Urinary bladder (tissue), 3 donors: ENCODE measurements at regions not wholly inside any gene's neighbourhood (a gene's known extent, or its start where the extent isn't known, plus 50 kb on each side); places are given as distances from the start of the nearest gene placed in this dataset.
"Not testable (repeated sequence)": the region's sequence is repeated elsewhere in the genome, so short reads cannot be mapped to it uniquely, and the experiment has no call there.

Experiments used
- DNase-seq: peaks from one replicate; pipeline ENCODE4 v3.0.0-alpha.2; 2015; ENCODE audit errors: extremely low spot score
- H3K27ac ChIP-seq: one replicate; pipeline ENCODE4 v1.5.1; 2013; ENCODE audit warnings: low read depth, mild to moderate bottlenecking, moderate library complexity
- H3K36me3 ChIP-seq: one replicate; pipeline ENCODE4 v1.6.1; 2013; ENCODE audit warnings: mild to moderate bottlenecking, moderate library complexity; ENCODE audit not compliant: insufficient read depth
- H3K4me1 ChIP-seq: one replicate; pipeline ENCODE4 v1.6.1; 2013; ENCODE audit warnings: mild to moderate bottlenecking, moderate library complexity; ENCODE audit not compliant: insufficient read depth
- H3K4me3 ChIP-seq: one replicate; pipeline ENCODE4 v1.5.1; 2013; ENCODE audit warnings: low read depth, low read length
- WGBS: extraction: QIAGEN DNeasy Blood & Tissue Kit; methylation state at CpG from one replicate; pipeline ENCODE4 v1.1.7; 2013; 5-methylcytosine and 5-hydroxymethylcytosine counted together
- donor health status: healthy with polysubstance abuse.
- donor health status: healthy.

GRCh38 chr4:102397056-102397455, 51.8 kb upstream of the SLC39A8 start:
- not testable (repeated sequence) for H3K27ac ChIP-seq, DNase-seq, H3K4me3 ChIP-seq, H3K36me3 ChIP-seq, H3K4me1 ChIP-seq
- WGBS, result 91% methylated on average over 5 of the region's 5 CpGs

GRCh38 chr4:102399021-102399420, 53.7 kb upstream of the SLC39A8 start:
- 31% methylated on average over 1 of the region's 1 CpG for WGBS
- no peaks in the 10 kb centered on the region for H3K36me3 ChIP-seq
- no peaks in the 10 kb centered on the region for H3K4me1 ChIP-seq
- no peak for DNase-seq
- H3K4me3 ChIP-seq, result no peak overlapping the region
- H3K27ac ChIP-seq, result no peak overlapping the region

- no peaks in the 10 kb centered on the region for H3K4me1 ChIP-seq
- WGBS, result 83% methylated on average over 4 of the region's 4 CpGs
- H3K36me3 ChIP-seq, result no peaks in the 10 kb centered on the region
- no peak overlapping the region for H3K27ac ChIP-seq
- H3K4me3 ChIP-seq, result no peak overlapping the region
- no peak for DNase-seq
These were observed 55.6 kb upstream of the SLC39A8 start for GRCh38 chr4:102400898-102401297.

- Histone ChIP-seq H3K4me3 (no peak overlapping the region), H3K4me1 (no peaks in the 10 kb centered on the region), H3K36me3 (no peaks in the 10 kb centered on the region), H3K27ac (no peak overlapping the region)
- 90% methylated on average over 2 of the region's 2 CpGs for WGBS
- DNase-seq, result no peak
These were observed 56.9 kb upstream of the SLC39A8 start for GRCh38 chr4:102402223-102402622.

GRCh38 chr4:102403116-102403515, 57.8 kb upstream of the SLC39A8 start:
- Histone ChIP-seq H3K27ac (no peak overlapping the region), H3K4me1 (no peaks in the 10 kb centered on the region), H3K36me3 (no peaks in the 10 kb centered on the region), H3K4me3 (no peak overlapping the region)
- DNase-seq, result no peak
- WGBS, result 75% methylated on average over 3 of the region's 3 CpGs

- DNase-seq, result no peak
- WGBS, result 15% methylated on average over 1 of the region's 1 CpG
- H3K27ac ChIP-seq, result no peak overlapping the region
- H3K4me3 ChIP-seq, result no peak overlapping the region
- no peaks in the 10 kb centered on the region for H3K4me1 ChIP-seq
- H3K36me3 ChIP-seq, result no peaks in the 10 kb centered on the region
These were observed 59.2 kb upstream of the SLC39A8 start for GRCh38 chr4:102404431-102404969.

- WGBS, result 65% methylated on average over 3 of the region's 3 CpGs
- Histone ChIP-seq H3K4me3 (no peak overlapping the region), H3K27ac (no peak overlapping the region), H3K36me3 (no peaks in the 10 kb centered on the region), H3K4me1 (no peaks in the 10 kb centered on the region)
- no peak for DNase-seq
These were observed 60.6 kb upstream of the SLC39A8 start for GRCh38 chr4:102405821-102406401.

GRCh38 chr4:102410884-102411283, 65.6 kb upstream of the SLC39A8 start:
- H3K4me1 ChIP-seq, H3K27ac ChIP-seq, H3K36me3 ChIP-seq, H3K4me3 ChIP-seq, DNase-seq: not testable (repeated sequence)
- 89% methylated on average over 1 of the region's 1 CpG for WGBS

GRCh38 chr4:102411408-102411807, 66.1 kb upstream of the SLC39A8 start:
- Histone ChIP-seq H3K36me3 (no peaks in the 10 kb centered on the region), H3K4me1 (no peaks in the 10 kb centered on the region), H3K4me3 (no peak overlapping the region), H3K27ac (no peak overlapping the region)
- 68% methylated on average over 1 of the region's 1 CpG for WGBS
- no peak for DNase-seq

- H3K27ac ChIP-seq, result no peak overlapping the region
- H3K4me3 ChIP-seq, result no peak overlapping the region
- no peak for DNase-seq
- H3K4me1 ChIP-seq, result no peaks in the 10 kb centered on the region
- H3K36me3 ChIP-seq, result no peaks in the 10 kb centered on the region
These were observed 71.5 kb upstream of the SLC39A8 start for GRCh38 chr4:102416765-102417164.

- no peaks in the 10 kb centered on the region for H3K36me3 ChIP-seq
- DNase-seq, result no peak
These were observed 75.5 kb upstream of the SLC39A8 start for GRCh38 chr4:102420563-102421398.

GRCh38 chr4:102422843-102423242, 77.6 kb upstream of the SLC39A8 start:
- DNase-seq, result no peak
- Histone ChIP-seq H3K4me3 (no peak overlapping the region), H3K27ac (no peak overlapping the region), H3K36me3 (no peaks in the 10 kb centered on the region), H3K4me1 (no peaks in the 10 kb centered on the region)
- 97% methylated on average over 2 of the region's 2 CpGs for WGBS

More at GRCh38 chr4:102420563-102421398, 75.5 kb upstream of the SLC39A8 start:
- H3K4me3 ChIP-seq, result no peak overlapping the region
- H3K4me1 ChIP-seq, result no peaks in the 10 kb centered on the region
- 54% methylated on average over 1 of the region's 1 CpG for WGBS
- H3K27ac ChIP-seq, result no peak overlapping the region

- H3K27ac ChIP-seq, result no peak overlapping the region
- H3K4me1 ChIP-seq, result no peaks in the 10 kb centered on the region
- H3K36me3 ChIP-seq, result no peaks in the 10 kb centered on the region
- DNase-seq, result no peak
- no peak overlapping the region for H3K4me3 ChIP-seq
These were observed 77.8 kb upstream of the NFKB1 start for GRCh38 chr4:102423375-102423774.

- DNase-seq, result no peak
- Histone ChIP-seq H3K27ac (no peak overlapping the region), H3K36me3 (no peaks in the 10 kb centered on the region), H3K4me1 (no peaks in the 10 kb centered on the region), H3K4me3 (no peak overlapping the region)
- 88% methylated on average over 3 of the region's 3 CpGs for WGBS
These were observed 73.7 kb upstream of the NFKB1 start for GRCh38 chr4:102427371-102427998.
